GM23338 (cell line): ENCODE measurements at regions not wholly inside any gene's neighbourhood (a gene's known extent, or its start where the extent isn't known, plus 50 kb on each side); places are given as distances from the start of the nearest gene placed in this dataset.

Source experiments
- ATAC-seq: fragments of 200-7000 bp; cut with Tn5 transposase; 3 replicates; pipeline ENCODE4 v1.9.1; 2020
- DNase-seq: peaks from one replicate; pipeline ENCODE4 v3.0.0-alpha.2; 2015; ENCODE audit warnings: low spot score
- H2AFZ ChIP-seq: fragments of 200-600 bp; sonication (generic); 2 replicates; pipeline ENCODE4 v1.8.0; 2016; ENCODE audit warnings: antibody characterized with exemption, mild to moderate bottlenecking, moderate library complexity
- H3F3A ChIP-seq: fragments of 200-600 bp; sonication (generic); replicated peaks from 2 replicates; pipeline ENCODE4 v1.8.0; 2017; ENCODE audit warnings: antibody characterized with exemption, mixed run types, low read depth
- H3K27ac ChIP-seq: fragments of 200-600 bp; sonication (generic); 2 replicates; pipeline ENCODE4 v1.6.1; 2016; ENCODE audit warnings: low read depth
- H3K27me3 ChIP-seq: fragments of 200-600 bp; sonication (generic); 2 replicates; pipeline ENCODE4 v1.8.0; 2016; ENCODE audit warnings: mild to moderate bottlenecking, mixed run types, moderate library complexity; ENCODE audit not compliant: insufficient read depth
- H3K36me3 ChIP-seq: fragments of 200-600 bp; sonication (generic); 2 replicates; pipeline ENCODE4 v1.8.0; 2016; ENCODE audit warnings: mild to moderate bottlenecking; ENCODE audit not compliant: insufficient read depth
- H3K4me1 ChIP-seq: fragments of 200-600 bp; sonication (generic); 2 replicates; pipeline ENCODE4 v1.8.0; 2016; ENCODE audit warnings: mild to moderate bottlenecking, moderate library complexity; ENCODE audit not compliant: insufficient read depth
- H3K4me2 ChIP-seq: fragments of 200-600 bp; sonication (generic); 2 replicates; pipeline ENCODE4 v1.7.1; 2017; ENCODE audit warnings: mixed run types
- H3K4me3 ChIP-seq: fragments of 200-600 bp; sonication (generic); 2 replicates; pipeline ENCODE4 v1.6.1; 2016; ENCODE audit warnings: mixed run types
- H3K79me2 ChIP-seq: fragments of 200-600 bp; sonication (generic); replicated peaks from 2 replicates; pipeline ENCODE4 v1.8.0; 2017; ENCODE audit warnings: mild to moderate bottlenecking; ENCODE audit not compliant: insufficient read depth
- H3K9me2 ChIP-seq: fragments of 200-600 bp; sonication (generic); 2 replicates; pipeline ENCODE4 v1.8.0; 2017; ENCODE audit not compliant: insufficient read depth
- H4K20me1 ChIP-seq: fragments of 200-600 bp; sonication (generic); replicated peaks from 2 replicates; pipeline ENCODE4 v1.8.0; 2017; ENCODE audit warnings: mild to moderate bottlenecking; ENCODE audit not compliant: insufficient read depth
- H3K27ac Mint-ChIP-seq: 2 replicates; pipeline ENCODE4 v1.8.0; 2020; ENCODE audit warnings: inconsistent platforms, mild to moderate bottlenecking, moderate library complexity, mixed read lengths
- H3K27me3 Mint-ChIP-seq: 3 replicates; pipeline ENCODE4 v1.8.0; 2022; ENCODE audit warnings: low read depth, mild to moderate bottlenecking, moderate library complexity, mixed read lengths, inconsistent platforms; ENCODE audit not compliant: insufficient read depth, poor library complexity
- H3K36me3 Mint-ChIP-seq: 3 replicates; pipeline ENCODE4 v1.8.0; 2021; ENCODE audit warnings: low read depth, mild to moderate bottlenecking, inconsistent platforms, moderate library complexity, mixed read lengths
- H3K4me1 Mint-ChIP-seq: 3 replicates; pipeline ENCODE4 v1.8.0; 2020; ENCODE audit warnings: mild to moderate bottlenecking, inconsistent platforms, mixed read lengths
- H3K4me3 Mint-ChIP-seq: 3 replicates; pipeline ENCODE4 v1.8.0; 2021; ENCODE audit warnings: moderate library complexity, mild to moderate bottlenecking, inconsistent platforms, mixed read lengths
- H3K9me3 Mint-ChIP-seq: 3 replicates; pipeline ENCODE4 v1.8.0; 2020; ENCODE audit warnings: moderate library complexity, mild to moderate bottlenecking, inconsistent platforms, mixed read lengths
- CTCF ChIP-seq, 2 experiments: fragments of 200-600 bp in 1 of 2; sonication (generic) in 1 of 2; conservative IDR thresholded peaks; 2 replicates each; pipeline versions ENCODE4 v1.5.1 to v1.6.1; 2016 to 2017; ENCODE audit warnings: antibody characterized with exemption in 2 of 2, low read depth in 2 of 2, mild to moderate bottlenecking in 2 of 2, moderate library complexity in 1 of 2
- ETS1 ChIP-seq: IDR thresholded peaks from 2 replicates; pipeline ENCODE4 v1.6.1; 2016; ENCODE audit warnings: antibody characterized with exemption
- EZH2 ChIP-seq: fragments of 200-600 bp; sonication (generic); IDR thresholded peaks from one replicate; pipeline ENCODE4 v1.8.0; 2017; ENCODE audit warnings: antibody characterized with exemption, mild to moderate bottlenecking, low read depth; ENCODE audit not compliant: unreplicated experiment
- EZH2phosphoT487 ChIP-seq: fragments of 200-600 bp; sonication (generic); IDR thresholded peaks from one replicate; pipeline ENCODE4 v1.8.1; 2018; ENCODE audit warnings: antibody characterized with exemption; ENCODE audit not compliant: unreplicated experiment
- NANOG ChIP-seq: IDR thresholded peaks from 2 replicates; pipeline ENCODE4 v1.6.1; 2016; ENCODE audit warnings: antibody characterized with exemption, borderline replicate concordance
- POLR2AphosphoS5 ChIP-seq: IDR thresholded peaks from 2 replicates; pipeline ENCODE4 v1.6.1; 2016; ENCODE audit warnings: antibody characterized with exemption, low read depth
- STAT1 ChIP-seq: IDR thresholded peaks from one replicate; pipeline ENCODE4 v1.6.1; 2016; ENCODE audit warnings: antibody characterized with exemption; ENCODE audit not compliant: unreplicated experiment
- ZNF114 ChIP-seq: fragments of 250-450 bp; sonication (Bioruptor Pico); IDR thresholded peaks from 2 replicates; pipeline ENCODE4 v1.5.0; 2020; ENCODE audit warnings: mild to moderate bottlenecking, moderate library complexity
- ZNF331 ChIP-seq: fragments of 250-450 bp; sonication (Bioruptor Pico); IDR thresholded peaks from 2 replicates; pipeline ENCODE4 v1.5.0; 2020; ENCODE audit warnings: low read depth, mild to moderate bottlenecking, moderate library complexity

GRCh38 chr10:61313460-61313859 is 139.7 kb downstream of the TMEM26 start (continued):
- TF ChIP-seq ZNF331 (CRISPR knock-in tag), result no peak
- TF ChIP-seq EZH2, result no peak
- no peak for TF ChIP-seq POLR2AphosphoS5
- no peak for TF ChIP-seq CTCF (conservative IDR thresholded peaks at IDR 0.05; ENCODE audit: low read depth in 2 of 2)
- no peak for TF ChIP-seq EZH2phosphoT487
- TF ChIP-seq STAT1, result no peak

GRCh38 chr10:61304746-61305145 is 148.4 kb downstream of the TMEM26 start:
- H2AFZ ChIP-seq, result no peak overlapping the region

More at GRCh38 chr10:61304746-61305145, 148.4 kb downstream of the TMEM26 start:
- peaks cover 3% of the 10 kb centered on the region for H3K27me3 Mint-ChIP-seq
- no peaks in the 10 kb centered on the region for H3K27me3 ChIP-seq
- ATAC-seq, result no peak
- no peaks in the 10 kb centered on the region for H3K9me3 Mint-ChIP-seq
- no peaks in the 10 kb centered on the region for H3K79me2 ChIP-seq
- no peak for DNase-seq
- no peaks in the 10 kb centered on the region for H3K36me3 Mint-ChIP-seq
- H3K4me1 Mint-ChIP-seq, result no peaks in the 10 kb centered on the region; the same call in 1 of the 3 replicates
- no peak overlapping the region for H3K27ac Mint-ChIP-seq
- no peaks in the 10 kb centered on the region for H3K4me1 ChIP-seq
- H3K4me3 Mint-ChIP-seq, result no peak overlapping the region
- no peaks in the 10 kb centered on the region for H4K20me1 ChIP-seq
- H3K4me3 ChIP-seq, result no peak overlapping the region
- H3K4me2 ChIP-seq, result no peak overlapping the region
- H3K27ac ChIP-seq, result no peak overlapping the region
- no peaks in the 10 kb centered on the region for H3F3A ChIP-seq
- no peaks in the 10 kb centered on the region for H3K36me3 ChIP-seq
- H3K9me2 ChIP-seq, result no peaks in the 10 kb centered on the region
- no peak for TF ChIP-seq NANOG
- TF ChIP-seq STAT1, result no peak
- TF ChIP-seq CTCF (conservative IDR thresholded peaks at IDR 0.05; ENCODE audit: low read depth in 2 of 2), result no peak
- no peak for TF ChIP-seq ETS1
- no peak for TF ChIP-seq EZH2
- TF ChIP-seq POLR2AphosphoS5, result no peak
- TF ChIP-seq ZNF114 (CRISPR knock-in tag), result no peak
